ENCODE measurements at regions not wholly inside any gene's neighbourhood (a gene's known extent, or its start where the extent isn't known, plus 50 kb on each side); places are given as distances from the start of the nearest gene placed in this dataset.
"Not testable (repeated sequence)": the region's sequence is repeated elsewhere in the genome, so short reads cannot be mapped to it uniquely, and the experiment has no call there.

GRCh38 chr9:90175865-90176264, 466.8 kb downstream of the DIRAS2 start:
- no peak for DNase-seq

- DNase-seq: no peak
Observed at GRCh38 chr9:90176901-90177300, 465.7 kb downstream of the DIRAS2 start.

- DNase-seq: no peak
Observed at GRCh38 chr9:90180381-90180780, 462.2 kb downstream of the DIRAS2 start.

GRCh38 chr9:90188656-90189055, 454.0 kb downstream of the DIRAS2 start:
- DNase-seq: no peak

- no peak for DNase-seq
Observed at GRCh38 chr9:90189306-90189705, 453.3 kb downstream of the DIRAS2 start.

- DNase-seq: peak; percentile 80
Observed at GRCh38 chr9:90192465-90192864, 450.2 kb downstream of the DIRAS2 start.

GRCh38 chr9:90198956-90199355, 443.7 kb downstream of the DIRAS2 start:
- DNase-seq: no peak

- DNase-seq: no peak
Observed at GRCh38 chr9:90201766-90202165, 440.9 kb downstream of the DIRAS2 start.

- no peak for DNase-seq
Observed at GRCh38 chr9:90204128-90204831, 438.3 kb downstream of the DIRAS2 start.

- DNase-seq: not testable (repeated sequence)
Observed at GRCh38 chr9:90213045-90213444, 429.6 kb downstream of the DIRAS2 start.

- DNase-seq: peak; percentile 72
Observed at GRCh38 chr9:90219548-90220118, 423.0 kb downstream of the DIRAS2 start.

GRCh38 chr9:90221899-90222298, 420.7 kb downstream of the DIRAS2 start:
- DNase-seq: not testable (repeated sequence)

- DNase-seq: peak; percentile 86
Observed at GRCh38 chr9:90226839-90227338, 415.7 kb downstream of the DIRAS2 start.

- DNase-seq: not testable (repeated sequence)
Observed at GRCh38 chr9:90233081-90233480, 409.5 kb downstream of the DIRAS2 start.

GRCh38 chr9:90240541-90240940, 402.1 kb downstream of the DIRAS2 start:
- DNase-seq: no peak

- DNase-seq: no peak
Observed at GRCh38 chr9:90245661-90246060, 397.0 kb downstream of the DIRAS2 start.

- DNase-seq: no peak
Observed at GRCh38 chr9:90249094-90249493, 393.5 kb downstream of the DIRAS2 start.

GRCh38 chr9:90251316-90251715, 391.3 kb downstream of the DIRAS2 start:
- no peak for DNase-seq

- no peak for DNase-seq
Observed at GRCh38 chr9:90256345-90256744, 386.3 kb downstream of the DIRAS2 start.

GRCh38 chr9:90259311-90260246, 383.0 kb downstream of the DIRAS2 start:
- DNase-seq: no peak

GRCh38 chr9:90261698-90262097, 380.9 kb downstream of the DIRAS2 start:
- DNase-seq: no peak

- no peak for DNase-seq
Observed at GRCh38 chr9:90268613-90269012, 374.0 kb downstream of the DIRAS2 start.

GRCh38 chr9:90271707-90272106, 370.9 kb downstream of the DIRAS2 start:
- DNase-seq: no peak

All from activated effector memory CD4-positive, alpha-beta T cell treated with anti-CD3 and anti-CD28 coated beads, Interleukin-2, amount 50 U/mL, for 16 hours (primary cell).